IMR-90 (cell line): ENCODE measurements at regions not wholly inside any gene's neighbourhood (a gene's known extent, or its start where the extent isn't known, plus 50 kb on each side); places are given as distances from the start of the nearest gene placed in this dataset.

Source experiments
- ATAC-seq: fragments of 200-7000 bp; cut with Tn5 transposase; 2 replicates; pipeline ENCODE4 v1.9.1; 2020; ENCODE audit warnings: low read depth, mild to moderate bottlenecking, moderate library complexity
- BruUV-seq: library from RNA; stranded (reverse); fragments of 400-500 nt; replicated peaks from 2 replicates; lab custom pipeline; 2021; lab: Mats Ljungman, UMichigan
- CTCF ChIA-PET: fragments of 300-600 bp; formaldehyde crosslinking; extraction: SDS; loops from one replicate; lab custom pipeline; 2021; ENCODE audit warnings: antibody characterized with exemption; lab: Yijun Ruan, JAX
- POLR2A ChIA-PET: fragments of 300-600 bp; sonication (Branson Sonifier 250); formaldehyde crosslinking; loops from one replicate; lab custom pipeline; 2022; ENCODE audit warnings: antibody characterized with exemption; ENCODE audit not compliant: unreplicated experiment; lab: Charles Lee
- DNase-seq: peaks from one replicate; pipeline ENCODE4 v3.0.0; 2013
- H2AFZ ChIP-seq: replicated peaks from 2 replicates; pipeline ENCODE3; 2013; ENCODE audit warnings: low read length, mild to moderate bottlenecking; ENCODE audit not compliant: poor library complexity
- H2AK5ac ChIP-seq: 2 replicates; pipeline ENCODE4 v1.6.1; 2013; ENCODE audit warnings: low read depth, low read length, inconsistent platforms
- H2AK9ac ChIP-seq: replicated peaks from 2 replicates; pipeline ENCODE3; 2013; ENCODE audit warnings: mild to moderate bottlenecking, low read depth, low read length, moderate library complexity; ENCODE audit not compliant: poor library complexity
- H2BK120ac ChIP-seq: 2 replicates; pipeline ENCODE4 v1.6.1; 2013; ENCODE audit warnings: low read depth, low read length, inconsistent platforms
- H2BK15ac ChIP-seq: 3 replicates; pipeline ENCODE4 v1.6.1; 2013; ENCODE audit warnings: low read depth, low read length, inconsistent platforms
- H2BK20ac ChIP-seq: 2 replicates; pipeline ENCODE4 v1.6.1; 2013; ENCODE audit warnings: low read depth, mild to moderate bottlenecking, inconsistent platforms, low read length, moderate library complexity
- H2BK5ac ChIP-seq: 2 replicates; pipeline ENCODE4 v1.6.1; 2013; ENCODE audit warnings: mild to moderate bottlenecking, low read depth, low read length, inconsistent platforms; ENCODE audit not compliant: poor library complexity, severe bottlenecking
- H3K14ac ChIP-seq: replicated peaks from 2 replicates; pipeline ENCODE4 v1.6.1; 2013; ENCODE audit warnings: low read depth, low read length, inconsistent platforms
- H3K18ac ChIP-seq: 2 replicates; pipeline ENCODE4 v1.6.1; 2013; ENCODE audit warnings: low read depth, low read length, control low read depth
- H3K23ac ChIP-seq: 2 replicates; pipeline ENCODE4 v1.6.1; 2013; ENCODE audit warnings: low read depth, low read length, inconsistent platforms
- H3K27ac ChIP-seq: 2 replicates; pipeline ENCODE4 v1.5.1; 2013; ENCODE audit warnings: mild to moderate bottlenecking, control low read depth, low read length; ENCODE audit not compliant: insufficient read depth
- H3K27me3 ChIP-seq: 2 replicates; pipeline ENCODE4 v1.6.1; 2013; ENCODE audit warnings: low read length; ENCODE audit not compliant: control insufficient read depth, insufficient read depth
- H3K36me3 ChIP-seq: 2 replicates; pipeline ENCODE4 v1.6.1; 2013; ENCODE audit warnings: low read length, mixed read lengths; ENCODE audit not compliant: control insufficient read depth, insufficient read depth
- H3K4ac ChIP-seq: 2 replicates; pipeline ENCODE4 v1.6.1; 2013; ENCODE audit warnings: low read depth, low read length, inconsistent platforms
- H3K4me1 ChIP-seq: 2 replicates; pipeline ENCODE4 v1.6.1; 2013; ENCODE audit warnings: low read length, mixed read lengths; ENCODE audit not compliant: control insufficient read depth, insufficient read depth
- H3K4me2 ChIP-seq: 2 replicates; pipeline ENCODE4 v1.6.1; 2013; ENCODE audit warnings: low read depth, mild to moderate bottlenecking, control low read depth, low read length, moderate library complexity
- H3K4me3 ChIP-seq: 2 replicates; pipeline ENCODE4 v1.5.1; 2013; ENCODE audit warnings: low read depth, mild to moderate bottlenecking, control low read depth, low read length, moderate library complexity; ENCODE audit not compliant: insufficient read depth
- H3K56ac ChIP-seq: 2 replicates; pipeline ENCODE4 v1.6.1; 2013; ENCODE audit warnings: low read length, inconsistent platforms; ENCODE audit not compliant: insufficient read depth; ENCODE audit errors: extremely low read depth
- H3K79me1 ChIP-seq, 2 experiments: 2 replicates each; pipeline ENCODE4 v1.6.1; 2013; ENCODE audit warnings: low read length in 2 of 2, inconsistent platforms in 1 of 2, low read depth in 1 of 2
- H3K9ac ChIP-seq: 2 replicates; pipeline ENCODE4 v1.6.1; 2013; ENCODE audit warnings: low read depth, low read length, control low read depth
- H3K9me1 ChIP-seq: 2 replicates; pipeline ENCODE4 v1.6.1; 2013; ENCODE audit warnings: low read length, inconsistent platforms; ENCODE audit not compliant: insufficient read depth
- H3K9me3 ChIP-seq: 2 replicates; pipeline ENCODE4 v1.6.1; 2013; ENCODE audit warnings: low read length; ENCODE audit not compliant: control insufficient read depth, insufficient read depth
- H4K20me1 ChIP-seq: 2 replicates; pipeline ENCODE4 v1.6.1; 2013; ENCODE audit warnings: low read length, inconsistent platforms; ENCODE audit not compliant: insufficient read depth
- H4K5ac ChIP-seq: 2 replicates; pipeline ENCODE4 v1.6.1; 2013; ENCODE audit warnings: mild to moderate bottlenecking, low read depth, low read length, control low read depth
- H4K8ac ChIP-seq, 2 experiments: 2 replicates each; pipeline ENCODE4 v1.6.1; 2013; ENCODE audit warnings: low read depth in 2 of 2, low read length in 2 of 2, control low read depth in 1 of 2, inconsistent platforms in 1 of 2
- H4K91ac ChIP-seq: 2 replicates; pipeline ENCODE4 v1.6.1; 2013; ENCODE audit warnings: low read depth, low read length, inconsistent platforms; ENCODE audit not compliant: insufficient read depth
- CEBPB ChIP-seq: IDR thresholded peaks from 2 replicates; pipeline ENCODE4 v1.6.1; 2012; ENCODE audit warnings: low read depth, low read length, improper control_type of control experiment
- FOS ChIP-seq: fragments of 150-350 bp; IDR thresholded peaks from 2 replicates; pipeline ENCODE4 v1.6.1; 2016; ENCODE audit warnings: low read depth, low read length
- MAZ ChIP-seq: IDR thresholded peaks from 2 replicates; pipeline ENCODE4 v1.6.1; 2012; ENCODE audit warnings: low read depth, mild to moderate bottlenecking, low read length, improper control_type of control experiment, moderate library complexity, borderline replicate concordance
- POLR2A ChIP-seq: IDR thresholded peaks from 2 replicates; pipeline ENCODE4 v1.6.1; 2012; ENCODE audit warnings: mild to moderate bottlenecking, low read depth, low read length
- RAD21 ChIP-seq: IDR thresholded peaks from 2 replicates; pipeline ENCODE4 v1.6.1; 2012; ENCODE audit warnings: low read length, improper control_type of control experiment
- WGBS, 2 experiments: methylation state at CpG; one replicate each; pipeline versions ENCODE4 v1.1.5 to v1.1.7; 2013; ENCODE audit warnings: missing lambda C conversion rate in 2 of 2; ENCODE audit not compliant: insufficient read length in 1 of 2; ENCODE audit errors: extremely low coverage in 2 of 2; 5-methylcytosine and 5-hydroxymethylcytosine counted together
- dilution Hi-C: fragments of 300-500 bp; cut with HindIII; formaldehyde crosslinking; loops from one replicate; pipeline ENCODE4 v1.14.3; 2018; ENCODE audit warnings: low sequenced_read_pairs; ENCODE audit not compliant: unreplicated experiment
- in situ Hi-C: fragments of 300-500 bp; cut with MboI; formaldehyde crosslinking; loops from 3 replicates; pipeline ENCODE4 v1.14.3; 2019; ENCODE audit warnings: low sequenced_read_pairs, inconsistent platforms, mixed read lengths
- intact Hi-C: fragments of 100-400 bp; cut with micrococcal nuclease; formaldehyde crosslinking; loops from 2 replicates; pipeline ENCODE4 v1.10.0; 2022
- TF ChIP-seq, protein P1 (sequence below): fragments of 150-350 bp; IDR thresholded peaks from 2 replicates; pipeline ENCODE4 v1.6.1; 2016; ENCODE audit warnings: low read depth, mild to moderate bottlenecking, low read length, moderate library complexity, borderline replicate concordance

DNA sequence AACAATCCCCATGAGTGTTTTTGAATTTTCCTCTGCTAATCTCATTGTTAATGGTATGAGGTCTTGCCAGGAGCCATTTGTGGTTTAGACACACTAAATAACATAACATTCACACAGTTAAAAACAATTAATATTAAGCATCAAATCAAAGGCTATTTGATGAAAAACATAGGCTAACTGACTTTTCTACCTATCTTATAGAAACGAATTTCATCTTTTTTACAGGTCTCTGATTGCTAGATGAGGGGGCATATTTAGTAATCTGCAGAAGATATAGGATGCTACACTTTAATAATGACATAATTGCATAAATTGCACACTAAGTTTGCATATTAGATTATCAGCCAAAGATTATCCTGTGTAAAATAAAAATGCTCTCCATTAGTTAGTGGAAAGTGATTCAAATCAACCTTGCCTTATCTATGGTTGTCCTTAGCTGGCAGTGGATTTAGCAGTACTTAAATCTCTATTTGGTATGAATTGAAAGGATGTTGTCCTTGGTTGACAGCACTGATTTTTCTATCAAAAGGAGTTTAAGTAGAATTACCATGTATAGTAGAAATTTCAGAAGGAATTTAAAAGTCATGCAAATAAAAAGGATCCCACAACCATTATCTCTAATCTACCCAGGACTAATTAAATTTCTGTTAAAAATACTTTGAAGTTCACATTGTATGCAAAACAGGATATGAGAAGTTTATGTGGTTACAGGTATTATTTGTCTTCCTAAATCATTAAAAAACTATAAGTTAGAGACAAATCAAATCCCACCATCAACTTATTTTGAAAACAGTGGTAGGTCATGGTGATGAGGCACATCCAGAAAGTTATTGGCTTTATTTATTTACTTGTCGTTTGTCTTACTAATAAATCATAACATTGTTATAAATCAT lies 50.6 kb upstream of the SPAG16 start:
- no peak overlapping the region for H2AK5ac ChIP-seq
- H4K20me1 ChIP-seq, result no peaks in the 10 kb centered on the region
- H4K91ac ChIP-seq, result 0 out of 2 replicates have a peak overlapping the region, but pooled peaks have one; percentile 4
- H3K18ac ChIP-seq, result no peak overlapping the region
- H2BK20ac ChIP-seq, result 0 out of 2 replicates have a peak overlapping the region, but pooled peaks have one; percentile 36
- H3K36me3 ChIP-seq, result no peaks in the 10 kb centered on the region
- no peaks in the 10 kb centered on the region for H3K9me3 ChIP-seq
- no peaks in the 10 kb centered on the region for H3K9me1 ChIP-seq
- H4K8ac ChIP-seq, result peak overlapping the region in 1 of 2 experiments; percentile 47; a peak in 1 of 4 replicates
- H3K4me1 ChIP-seq, result peaks cover 8% of the 10 kb centered on the region
- H2AK9ac ChIP-seq, result no peak overlapping the region
- no peak for TF ChIP-seq RAD21
- no peak for TF ChIP-seq MAZ
- no peak for TF ChIP-seq FOS
- no peak for TF ChIP-seq CEBPB
- TF ChIP-seq, protein P1, sequence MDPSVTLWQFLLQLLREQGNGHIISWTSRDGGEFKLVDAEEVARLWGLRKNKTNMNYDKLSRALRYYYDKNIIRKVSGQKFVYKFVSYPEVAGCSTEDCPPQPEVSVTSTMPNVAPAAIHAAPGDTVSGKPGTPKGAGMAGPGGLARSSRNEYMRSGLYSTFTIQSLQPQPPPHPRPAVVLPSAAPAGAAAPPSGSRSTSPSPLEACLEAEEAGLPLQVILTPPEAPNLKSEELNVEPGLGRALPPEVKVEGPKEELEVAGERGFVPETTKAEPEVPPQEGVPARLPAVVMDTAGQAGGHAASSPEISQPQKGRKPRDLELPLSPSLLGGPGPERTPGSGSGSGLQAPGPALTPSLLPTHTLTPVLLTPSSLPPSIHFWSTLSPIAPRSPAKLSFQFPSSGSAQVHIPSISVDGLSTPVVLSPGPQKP, result no peak
- no peak for TF ChIP-seq POLR2A
- dilution Hi-C loops (no loop called here), intact Hi-C loops (no loop called here), in situ Hi-C loops (no loop called here)
- H3K27me3 ChIP-seq, result no peaks in the 10 kb centered on the region
- peak overlapping the region; percentile 12; the same call in 1 of the 2 replicates for H2BK120ac ChIP-seq
- no peak overlapping the region for H3K27ac ChIP-seq
- H3K79me1 ChIP-seq, result no peaks in the 10 kb centered on the region
- ChIA-PET CTCF (no interaction called here), POLR2A (no interaction called here)
- no peak overlapping the region for H3K4ac ChIP-seq
- no peak overlapping the region; the same call in 1 of the 2 replicates for H3K23ac ChIP-seq
- no peak overlapping the region for H3K9ac ChIP-seq
- DNase-seq, result no peak
- peak overlapping the region; percentile 31; the same call in 1 of the 2 replicates for H3K4me2 ChIP-seq
- WGBS, 2 experiments, result no CpG with 5 or more reads among the region's 2 CpGs
- H3K56ac ChIP-seq, result no peak overlapping the region
- no peak overlapping the region for H3K4me3 ChIP-seq
- BruUV-seq, result no TSS peak
- H3K14ac ChIP-seq, result no peak overlapping the region
- no peak overlapping the region for H2AFZ ChIP-seq
- 0 out of 3 replicates have a peak overlapping the region, but pooled peaks have one; percentile 12 for H2BK15ac ChIP-seq
- ATAC-seq, result no peak
- no peak overlapping the region for H4K5ac ChIP-seq
- no peak overlapping the region for H2BK5ac ChIP-seq
